NCI-H1436 (cell line): ENCODE measurements at regions not wholly inside any gene's neighbourhood (a gene's known extent, or its start where the extent isn't known, plus 50 kb on each side); places are given as distances from the start of the nearest gene placed in this dataset.

ENCODE experiments used
- DNase-seq: peaks from one replicate; lab custom pipeline; 2025; lab: John Stamatoyannopoulos, UW

GRCh38 chr1:90650401-90650800 is 66.7 kb downstream of the BARHL2 start:
- no peak for DNase-seq

GRCh38 chr1:90640325-90640724 is 76.8 kb downstream of the BARHL2 start:
- DNase-seq: no peak

- DNase-seq: no peak
Measured at GRCh38 chr1:90622666-90623065, 94.4 kb downstream of the BARHL2 start.

GRCh38 chr1:90621986-90622385 is 95.1 kb downstream of the BARHL2 start:
- no peak for DNase-seq

GRCh38 chr1:90616395-90616794 is 100.7 kb downstream of the BARHL2 start:
- DNase-seq: no peak

- DNase-seq: no peak
Measured at GRCh38 chr1:90614872-90615271, 102.2 kb downstream of the BARHL2 start.

- DNase-seq: no peak
Measured at GRCh38 chr1:90613371-90613770, 103.7 kb downstream of the BARHL2 start.

- DNase-seq: no peak
Measured at GRCh38 chr1:90612033-90612432, 105.1 kb downstream of the BARHL2 start.

- DNase-seq: no peak
Measured at GRCh38 chr1:90607736-90608135, 109.4 kb downstream of the BARHL2 start.

GRCh38 chr1:90605070-90605469 is 112.0 kb downstream of the BARHL2 start:
- no peak for DNase-seq

- peak; percentile 35 for DNase-seq
Measured at GRCh38 chr1:90593312-90593711, 123.8 kb downstream of the BARHL2 start.

GRCh38 chr1:90591970-90592356 is 125.1 kb downstream of the BARHL2 start:
- no peak for DNase-seq

GRCh38 chr1:90591355-90591969 is 125.6 kb downstream of the BARHL2 start:
- DNase-seq: no peak

- peak; percentile 18 for DNase-seq
Measured at GRCh38 chr1:90580176-90580575, 136.9 kb downstream of the BARHL2 start.

GRCh38 chr1:90579212-90579802 is 137.8 kb downstream of the BARHL2 start:
- peak; percentile 65 for DNase-seq

GRCh38 chr1:90574692-90575370 is 142.3 kb downstream of the BARHL2 start:
- DNase-seq: no peak

GRCh38 chr1:90573736-90574135 is 143.4 kb downstream of the BARHL2 start:
- DNase-seq: no peak

- DNase-seq: no peak
Measured at GRCh38 chr1:90572446-90572845, 144.7 kb downstream of the BARHL2 start.

- no peak for DNase-seq
Measured at GRCh38 chr1:90568436-90568835, 148.7 kb downstream of the BARHL2 start.

- no peak for DNase-seq
Measured at GRCh38 chr1:90564164-90564563, 152.9 kb downstream of the BARHL2 start.

- no peak for DNase-seq
Measured at GRCh38 chr1:90562892-90563291, 154.2 kb downstream of the BARHL2 start.

- no peak for DNase-seq
Measured at GRCh38 chr1:90561911-90562310, 155.2 kb downstream of the BARHL2 start.

GRCh38 chr1:90561103-90561783 is 155.9 kb downstream of the BARHL2 start:
- DNase-seq: no peak
